DND-41 (cell line): ENCODE measurements at regions not wholly inside any gene's neighbourhood (a gene's known extent, or its start where the extent isn't known, plus 50 kb on each side); places are given as distances from the start of the nearest gene placed in this dataset.

Source experiments
- ATAC-seq: fragments of 200-7000 bp; cut with Tn5 transposase; 3 replicates; pipeline ENCODE4 v1.9.1; 2021; ENCODE audit warnings: low read depth; ENCODE audit not compliant: insufficient read depth
- DNase-seq: peaks from one replicate; pipeline ENCODE4 v3.0.0-alpha.2; 2020
- H2AFZ ChIP-seq: 2 replicates; pipeline ENCODE4 v1.6.0; 2012; ENCODE audit warnings: low read depth, low read length
- H3K27ac ChIP-seq: 2 replicates; pipeline ENCODE4 v1.5.1; 2012; ENCODE audit warnings: low read length, inconsistent platforms
- H3K27me3 ChIP-seq: fragments of 200-600 bp; sonication (generic); 2 replicates; pipeline ENCODE4 v1.6.0; 2012; ENCODE audit warnings: low read length, mild to moderate bottlenecking, inconsistent platforms; ENCODE audit not compliant: insufficient read depth, poor library complexity
- H3K36me3 ChIP-seq: 2 replicates; pipeline ENCODE4 v1.5.1; 2012; ENCODE audit warnings: low read length, inconsistent platforms; ENCODE audit not compliant: insufficient read depth
- H3K4me1 ChIP-seq: 2 replicates; pipeline ENCODE4 v1.5.1; 2012; ENCODE audit warnings: mild to moderate bottlenecking, low read length; ENCODE audit not compliant: insufficient read depth
- H3K4me2 ChIP-seq: 2 replicates; pipeline ENCODE4 v1.6.0; 2012; ENCODE audit warnings: mild to moderate bottlenecking, moderate library complexity, low read length, inconsistent platforms; ENCODE audit not compliant: insufficient read depth
- H3K4me3 ChIP-seq, 2 experiments: fragments of 200-600 bp in 1 of 2; shearing (Covaris generic) in 1 of 2; 2 replicates each; pipeline ENCODE4 v1.5.1; 2012 to 2016; ENCODE audit warnings: inconsistent platforms in 2 of 2, low read length in 2 of 2, mild to moderate bottlenecking in 2 of 2, low read depth in 1 of 2, moderate library complexity in 1 of 2
- H3K79me2 ChIP-seq: 2 replicates; pipeline ENCODE4 v1.6.0; 2012; ENCODE audit warnings: low read length, inconsistent platforms; ENCODE audit not compliant: insufficient read depth
- H3K9ac ChIP-seq: 2 replicates; pipeline ENCODE4 v1.6.0; 2012; ENCODE audit warnings: low read depth, mild to moderate bottlenecking, inconsistent platforms, low read length, moderate library complexity
- H3K9me3 ChIP-seq: 2 replicates; pipeline ENCODE4 v1.5.1; 2012; ENCODE audit warnings: low read length, moderate library complexity, mild to moderate bottlenecking, inconsistent platforms; ENCODE audit not compliant: insufficient read depth, severe bottlenecking
- H4K20me1 ChIP-seq: 2 replicates; pipeline ENCODE4 v1.6.0; 2012; ENCODE audit warnings: low read length; ENCODE audit not compliant: insufficient read depth
- EZH2 ChIP-seq: IDR thresholded peaks from 3 replicates; pipeline ENCODE4 v1.6.1; 2012; ENCODE audit warnings: borderline replicate concordance, low read depth, mild to moderate bottlenecking, moderate library complexity, low read length, inconsistent platforms; ENCODE audit not compliant: severe bottlenecking
- TF ChIP-seq, protein P1 (sequence below): IDR thresholded peaks from 2 replicates; pipeline ENCODE4 v1.5.1; 2012; ENCODE audit warnings: borderline replicate concordance, low read length, moderate library complexity, mild to moderate bottlenecking; ENCODE audit not compliant: poor library complexity, severe bottlenecking; ENCODE audit errors: extremely low read depth

DNA sequence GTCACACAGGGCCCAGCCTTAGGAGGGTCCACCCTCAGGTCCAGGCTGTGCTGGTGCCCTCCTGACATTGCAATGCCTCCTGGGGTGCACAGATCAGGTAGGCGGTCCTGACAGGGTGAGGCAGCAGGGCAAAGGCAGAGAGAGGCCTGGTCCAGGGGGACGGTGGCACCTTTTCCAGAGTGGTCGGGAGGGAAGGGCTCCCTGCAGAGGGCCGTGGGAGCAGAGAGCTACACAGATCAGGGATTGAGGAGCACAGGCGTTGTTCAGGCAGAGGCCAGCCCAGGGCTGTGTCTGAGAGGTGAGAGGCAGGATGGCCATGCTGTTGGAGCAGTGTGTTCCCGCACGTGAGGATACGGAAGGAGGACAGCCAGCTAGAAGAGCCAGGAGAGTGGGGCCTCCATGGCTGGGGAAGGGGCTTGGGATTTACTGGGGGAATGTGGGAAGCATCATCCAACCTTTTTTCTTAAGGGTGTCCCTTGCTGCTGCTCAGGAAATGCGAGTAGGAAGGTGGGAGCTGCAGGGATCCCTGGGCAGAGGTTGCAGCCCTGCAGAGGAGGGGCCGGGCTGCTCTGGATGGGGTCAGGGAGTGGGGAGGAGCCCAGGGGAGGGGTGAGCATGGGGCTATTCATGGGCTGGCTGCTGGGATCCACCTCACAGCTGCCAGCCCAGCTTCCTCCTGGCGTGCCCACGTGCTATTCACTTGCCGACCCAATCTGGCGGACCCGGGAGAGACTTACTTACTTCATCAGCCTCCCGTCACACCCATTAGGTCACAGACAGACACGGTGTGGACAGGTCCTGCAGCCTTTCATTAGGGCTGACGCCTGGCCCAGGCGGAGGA is 1516.4 kb downstream of the TBC1D22A start:
- H3K36me3 ChIP-seq, result no peaks in the 10 kb centered on the region
- no peaks in the 10 kb centered on the region for H3K4me1 ChIP-seq
- H3K27me3 ChIP-seq, result no peaks in the 10 kb centered on the region
- no peak overlapping the region for H3K4me3 ChIP-seq
- ATAC-seq (no peak), DNase-seq (no peak)
- no peak overlapping the region for H3K9ac ChIP-seq
- H3K4me2 ChIP-seq, result no peak overlapping the region
- H4K20me1 ChIP-seq, result no peaks in the 10 kb centered on the region
- TF ChIP-seq, protein P1, sequence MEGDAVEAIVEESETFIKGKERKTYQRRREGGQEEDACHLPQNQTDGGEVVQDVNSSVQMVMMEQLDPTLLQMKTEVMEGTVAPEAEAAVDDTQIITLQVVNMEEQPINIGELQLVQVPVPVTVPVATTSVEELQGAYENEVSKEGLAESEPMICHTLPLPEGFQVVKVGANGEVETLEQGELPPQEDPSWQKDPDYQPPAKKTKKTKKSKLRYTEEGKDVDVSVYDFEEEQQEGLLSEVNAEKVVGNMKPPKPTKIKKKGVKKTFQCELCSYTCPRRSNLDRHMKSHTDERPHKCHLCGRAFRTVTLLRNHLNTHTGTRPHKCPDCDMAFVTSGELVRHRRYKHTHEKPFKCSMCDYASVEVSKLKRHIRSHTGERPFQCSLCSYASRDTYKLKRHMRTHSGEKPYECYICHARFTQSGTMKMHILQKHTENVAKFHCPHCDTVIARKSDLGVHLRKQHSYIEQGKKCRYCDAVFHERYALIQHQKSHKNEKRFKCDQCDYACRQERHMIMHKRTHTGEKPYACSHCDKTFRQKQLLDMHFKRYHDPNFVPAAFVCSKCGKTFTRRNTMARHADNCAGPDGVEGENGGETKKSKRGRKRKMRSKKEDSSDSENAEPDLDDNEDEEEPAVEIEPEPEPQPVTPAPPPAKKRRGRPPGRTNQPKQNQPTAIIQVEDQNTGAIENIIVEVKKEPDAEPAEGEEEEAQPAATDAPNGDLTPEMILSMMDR, result no peak
- no peak for TF ChIP-seq EZH2
- no peak overlapping the region for H2AFZ ChIP-seq
- no peaks in the 10 kb centered on the region for H3K79me2 ChIP-seq
- H3K27ac ChIP-seq, result no peak overlapping the region
- H3K9me3 ChIP-seq, result no peaks in the 10 kb centered on the region

DNA sequence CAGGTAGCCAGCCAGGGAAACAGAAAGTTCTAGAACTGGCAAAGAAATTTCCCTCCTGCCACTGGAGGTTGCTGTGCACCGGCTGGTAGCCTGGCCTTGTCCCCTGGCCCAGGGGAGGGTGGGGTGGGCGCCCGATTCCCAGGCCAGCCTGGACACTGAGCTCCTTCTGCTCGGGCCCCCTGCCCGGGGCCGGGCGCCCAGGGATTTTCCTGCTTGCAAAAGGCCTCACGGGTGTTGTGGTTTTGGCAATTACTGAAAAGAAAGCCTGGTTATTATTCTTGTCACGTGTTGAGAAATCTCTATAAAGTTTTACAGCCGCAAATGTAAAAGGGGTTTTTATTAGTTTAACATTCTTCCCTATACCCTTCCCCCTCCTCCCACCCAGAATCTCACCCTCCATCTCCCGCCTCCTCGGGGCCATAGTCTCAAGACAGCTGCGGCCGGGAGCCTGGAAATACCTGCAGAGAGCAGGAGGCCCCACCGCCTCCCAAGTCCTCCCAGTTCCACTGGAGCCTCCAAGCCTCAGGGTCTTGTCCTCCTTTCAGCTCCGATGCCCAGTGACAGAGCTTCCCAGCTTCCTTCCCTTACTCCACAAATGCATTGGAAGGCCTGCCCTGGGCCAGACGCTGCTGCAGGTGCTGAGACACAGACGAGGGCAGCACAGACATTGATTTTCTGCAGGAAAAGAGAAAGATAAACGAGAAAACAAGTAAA is 1515.6 kb downstream of the TBC1D22A start:
- Histone ChIP-seq H3K9ac (no peak overlapping the region), H3K27me3 (no peaks in the 10 kb centered on the region), H3K4me3 (no peak overlapping the region), H3K27ac (no peak overlapping the region), H3K36me3 (no peaks in the 10 kb centered on the region), H3K9me3 (no peaks in the 10 kb centered on the region), H3K4me2 (no peak overlapping the region), H2AFZ (no peak overlapping the region), H4K20me1 (no peaks in the 10 kb centered on the region), H3K4me1 (no peaks in the 10 kb centered on the region), H3K79me2 (no peaks in the 10 kb centered on the region)
- ATAC-seq (no peak), DNase-seq (no peak)
- TF ChIP-seq, protein P1, result no peak
- no peak for TF ChIP-seq EZH2

DNA sequence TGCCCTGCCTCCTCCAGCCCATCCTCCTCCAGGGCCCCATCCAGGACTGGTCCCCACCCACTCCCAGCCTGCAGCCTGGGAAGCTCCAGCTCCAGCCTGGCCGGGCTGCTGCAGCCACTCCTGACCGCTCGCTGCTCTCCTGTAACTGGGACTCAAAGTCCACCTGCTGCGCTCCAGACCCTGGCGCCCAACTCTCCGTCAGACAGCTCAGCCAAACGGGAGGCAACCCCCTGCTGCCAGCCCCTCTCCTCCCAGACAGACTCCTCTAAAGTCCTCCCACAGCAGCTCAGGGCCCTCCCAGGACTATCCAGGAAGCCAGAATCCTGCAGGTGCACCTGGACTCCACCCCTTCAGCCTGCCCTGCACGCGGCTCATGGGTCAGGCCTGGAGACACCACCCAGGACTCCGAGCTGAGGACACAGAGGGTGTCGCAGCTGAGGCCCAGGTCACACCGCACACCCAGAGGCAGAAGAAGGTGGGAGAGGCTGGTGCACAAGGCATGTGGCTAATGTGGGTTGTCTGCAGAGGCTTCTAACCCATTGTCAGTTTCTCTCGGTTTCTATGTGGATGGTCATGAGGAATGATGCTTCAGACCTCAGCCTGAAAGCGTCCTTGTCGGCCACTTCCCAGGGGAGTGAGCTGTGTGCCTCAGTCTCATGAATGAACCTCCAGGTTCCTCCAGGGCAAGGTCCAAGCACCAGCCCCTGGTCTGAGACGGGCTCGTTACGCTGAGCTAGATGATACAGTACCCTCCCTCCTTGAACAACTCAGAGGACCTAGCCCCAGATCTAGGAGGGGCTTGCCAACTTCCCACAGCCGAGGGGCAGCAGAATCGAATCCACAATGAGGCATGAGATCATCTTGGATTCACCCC is 1514.8 kb downstream of the TBC1D22A start:
- Histone ChIP-seq H3K4me2 (no peak overlapping the region), H4K20me1 (no peaks in the 10 kb centered on the region), H3K9me3 (no peaks in the 10 kb centered on the region), H3K36me3 (no peaks in the 10 kb centered on the region), H3K27me3 (no peaks in the 10 kb centered on the region), H3K4me3 (no peak overlapping the region), H3K4me1 (no peaks in the 10 kb centered on the region), H2AFZ (no peak overlapping the region), H3K9ac (no peak overlapping the region), H3K79me2 (no peaks in the 10 kb centered on the region), H3K27ac (no peak overlapping the region)
- no peak for DNase-seq
- no peak for ATAC-seq
- TF ChIP-seq, protein P1, result no peak
- TF ChIP-seq EZH2, result no peak
